NCI-H1417 (cell line): ENCODE measurements at regions not wholly inside any gene's neighbourhood (a gene's known extent, or its start where the extent isn't known, plus 50 kb on each side); places are given as distances from the start of the nearest gene placed in this dataset.
"Not testable (repeated sequence)": the region's sequence is repeated elsewhere in the genome, so short reads cannot be mapped to it uniquely, and the experiment has no call there.

Source experiments
- DNase-seq, 3 experiments: peaks; one replicate each; lab custom pipeline; 2025; lab: John Stamatoyannopoulos, UW

DNA sequence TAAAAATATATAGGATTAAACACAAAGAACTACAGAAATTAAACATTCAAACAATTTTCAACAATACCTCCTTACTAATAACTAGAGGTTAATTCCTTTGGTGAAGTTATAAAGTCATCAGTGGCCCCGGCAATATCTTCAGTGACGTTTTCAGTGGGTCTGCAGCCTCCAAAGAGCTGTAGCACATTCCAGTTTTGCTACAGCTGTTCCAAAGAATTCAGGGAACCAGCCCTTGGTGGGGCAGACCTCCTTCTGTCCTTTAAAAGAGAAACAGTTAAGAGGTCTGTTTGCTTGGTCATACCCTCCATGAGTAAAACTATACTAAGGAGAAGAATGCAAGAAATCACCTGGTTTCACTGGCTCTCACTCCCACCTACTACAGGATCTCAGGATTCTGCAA, 99.2 kb upstream of the ZDHHC17 start:
- DNase-seq = no peak

DNA sequence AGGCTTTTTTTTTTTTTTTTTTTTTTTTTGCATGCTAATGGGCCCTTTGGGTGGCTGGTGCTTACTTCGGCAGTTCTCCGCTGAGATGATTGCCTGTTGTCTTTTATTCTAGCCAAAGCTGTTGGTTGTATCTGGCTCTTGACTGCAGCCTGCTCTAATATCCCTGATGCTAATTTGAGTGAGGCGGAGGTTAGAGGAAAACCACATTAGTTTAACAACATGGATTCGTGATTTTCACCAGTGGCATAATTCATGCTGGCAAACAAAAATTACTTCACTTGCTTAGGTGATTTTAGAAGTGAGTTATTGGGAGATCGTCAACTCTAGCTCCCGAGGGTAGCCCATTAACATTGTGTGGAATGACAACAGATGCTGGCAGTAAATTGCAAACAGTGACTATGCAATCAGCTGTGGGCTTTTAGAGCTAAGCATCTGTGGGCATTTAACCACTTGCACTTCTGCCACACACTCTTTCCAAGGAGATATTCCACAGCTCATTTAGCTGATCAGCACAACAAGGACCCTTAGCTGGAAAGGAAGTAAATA, 97.6 kb upstream of the ZDHHC17 start:
- DNase-seq = peak; percentile 63 to 85 (median 68)

DNA sequence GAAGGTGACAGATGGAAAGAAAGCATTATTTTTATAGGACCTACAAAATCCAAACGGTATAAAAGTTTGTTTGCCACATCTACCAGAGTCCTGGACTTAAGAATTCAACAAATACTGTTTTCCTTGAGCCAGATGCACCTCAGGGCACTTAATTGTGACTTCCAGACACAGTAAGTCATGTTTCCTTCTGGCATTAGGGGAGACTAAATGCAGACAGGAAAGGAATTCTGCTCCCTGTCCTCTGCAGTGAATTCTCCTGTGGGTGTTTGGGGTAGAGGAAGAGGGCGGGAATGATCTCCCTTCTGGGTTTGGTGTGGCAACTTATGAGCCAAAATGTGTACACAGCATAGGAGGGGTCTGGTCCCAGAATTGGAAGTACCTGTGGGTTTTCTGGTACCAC, 93.9 kb upstream of the ZDHHC17 start:
- DNase-seq = no peak

DNA sequence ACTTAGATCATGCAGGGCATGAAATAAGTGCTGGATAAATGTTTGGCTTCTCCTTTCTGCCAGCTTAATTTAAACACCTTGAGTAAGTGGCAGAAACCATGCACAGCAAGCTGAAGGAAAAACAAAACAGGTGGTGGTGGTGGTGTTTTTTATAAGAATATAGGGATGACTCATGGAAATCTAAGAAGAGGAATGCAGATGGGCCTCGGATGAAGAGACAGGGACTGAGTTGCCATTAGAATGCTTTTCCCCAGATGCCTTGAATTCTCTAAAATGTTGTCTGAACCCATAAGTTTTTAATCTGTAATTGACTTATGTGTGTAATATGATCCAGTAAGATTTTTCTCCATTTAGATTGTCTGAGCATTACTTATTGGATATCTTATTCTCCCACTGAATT, 93.1 kb upstream of the ZDHHC17 start:
- no peak for DNase-seq

GRCh38 chr12:76674669-76675315, 89.1 kb upstream of the ZDHHC17 start:
- DNase-seq = peak in 1 of 3 experiments; percentile 34

- DNase-seq = not testable (repeated sequence)
Measured at GRCh38 chr12:76676261-76676660, 87.7 kb upstream of the ZDHHC17 start.

GRCh38 chr12:76678992-76679391, 84.9 kb upstream of the ZDHHC17 start:
- peak in 1 of 3 experiments; percentile 27 for DNase-seq

GRCh38 chr12:76679778-76680177, 84.1 kb upstream of the ZDHHC17 start:
- DNase-seq = peak in 1 of 3 experiments; percentile 72

GRCh38 chr12:76680940-76681339, 83.0 kb upstream of the ZDHHC17 start:
- DNase-seq = no peak

- DNase-seq = peak in 2 of 3 experiments; percentile 42 to 52
Measured at GRCh38 chr12:76685246-76685678, 78.7 kb upstream of the ZDHHC17 start.

- peak in 1 of 3 experiments; percentile 23 for DNase-seq
Measured at GRCh38 chr12:76687981-76688380, 75.9 kb upstream of the ZDHHC17 start.

DNA sequence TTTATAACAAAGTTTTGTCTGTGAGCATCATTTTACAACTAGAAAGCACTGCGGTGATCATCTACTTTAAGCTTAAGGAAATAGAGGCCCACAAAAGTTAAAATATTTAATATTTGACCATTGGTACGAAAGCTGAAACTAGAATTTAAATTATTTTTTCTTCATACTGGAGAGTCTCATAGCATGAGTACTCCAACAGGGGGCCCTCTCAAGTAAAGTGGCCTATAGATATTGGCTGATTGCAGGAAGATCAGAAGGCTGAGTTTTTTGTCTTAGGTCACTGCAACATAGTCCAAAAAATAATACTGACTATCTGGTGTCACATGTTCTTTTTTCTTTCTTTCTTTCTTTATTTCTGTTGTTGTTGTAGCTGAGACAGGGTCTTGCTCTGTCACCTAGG, 75.3 kb upstream of the ZDHHC17 start:
- DNase-seq = no peak

- DNase-seq = no peak
Measured at GRCh38 chr12:76690921-76691700, 72.8 kb upstream of the ZDHHC17 start.

GRCh38 chr12:76692846-76693245, 71.1 kb upstream of the ZDHHC17 start:
- no peak for DNase-seq

- DNase-seq = no peak
Measured at GRCh38 chr12:76694369-76694768, 69.5 kb upstream of the ZDHHC17 start.

DNA sequence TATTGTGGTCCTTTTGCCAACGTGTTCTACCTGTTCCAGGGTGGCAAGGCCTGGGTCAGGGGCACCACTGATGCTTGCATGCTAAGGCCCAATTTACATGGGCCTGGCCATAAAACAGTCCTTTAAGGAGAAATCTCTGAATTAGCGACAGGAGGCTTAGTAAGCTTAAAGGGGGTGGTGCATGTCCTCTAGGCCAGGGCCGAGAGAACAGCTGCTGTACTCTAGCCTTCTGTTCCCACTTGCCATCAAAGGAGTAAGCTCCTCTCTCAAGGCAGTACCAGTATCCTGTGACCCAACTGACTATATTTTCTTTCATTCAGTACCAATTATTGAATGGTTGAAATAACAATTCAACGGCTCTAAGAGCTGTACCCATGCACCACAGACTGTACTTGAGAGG, 67.7 kb upstream of the ZDHHC17 start:
- DNase-seq = no peak

- DNase-seq = no peak
Measured at GRCh38 chr12:76697849-76698248, 66.1 kb upstream of the ZDHHC17 start.

DNA sequence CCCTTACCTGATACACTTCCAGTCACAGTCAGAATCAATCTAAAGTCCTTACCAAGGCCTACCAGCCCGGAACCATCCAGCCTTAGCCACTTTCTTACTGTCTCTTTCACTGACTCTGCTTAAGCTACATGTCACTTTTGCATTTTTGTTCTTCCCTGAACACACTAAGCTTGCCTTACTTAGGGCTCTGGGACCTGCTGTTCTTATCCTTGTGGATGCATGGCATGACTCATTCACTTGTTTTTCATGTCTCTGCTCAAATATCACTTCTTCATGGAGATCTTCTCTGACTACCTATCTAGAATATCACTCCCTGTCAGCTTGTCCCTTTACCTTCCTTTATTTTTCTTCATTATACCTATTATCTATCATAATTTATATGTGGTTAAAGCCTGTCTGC, 65.6 kb upstream of the ZDHHC17 start:
- no peak for DNase-seq

GRCh38 chr12:76698966-76699365, 64.9 kb upstream of the ZDHHC17 start:
- DNase-seq = peak in 2 of 3 experiments; percentile 21 to 66

DNA sequence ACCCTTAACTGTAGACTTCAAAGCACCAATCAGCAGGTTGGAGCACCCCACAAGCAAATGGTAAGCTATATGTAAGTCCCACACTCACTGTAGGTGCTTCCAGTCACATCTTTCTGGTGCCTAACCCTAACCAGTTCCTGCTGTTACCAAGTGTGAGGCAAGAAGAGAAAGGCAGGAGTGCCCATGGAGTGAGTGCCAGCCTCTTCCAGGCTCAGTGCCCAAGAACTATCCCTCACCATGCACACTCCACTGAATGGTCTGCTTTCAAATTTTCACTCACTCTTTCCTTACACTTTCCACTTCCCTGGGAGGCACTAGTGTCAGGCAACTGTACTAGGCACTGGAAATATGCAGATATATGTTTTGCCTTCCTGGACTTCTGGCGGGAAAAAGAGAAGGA, 62.2 kb upstream of the ZDHHC17 start:
- DNase-seq = no peak

GRCh38 chr12:76702946-76703345, 61.0 kb upstream of the ZDHHC17 start:
- DNase-seq = no peak

- no peak for DNase-seq
Measured at GRCh38 chr12:76704693-76705092, 59.2 kb upstream of the ZDHHC17 start.

GRCh38 chr12:76706101-76706500, 57.8 kb upstream of the ZDHHC17 start:
- DNase-seq = no peak
